OCI-LY7 (cell line): ENCODE measurements at regions not wholly inside any gene's neighbourhood (a gene's known extent, or its start where the extent isn't known, plus 50 kb on each side); places are given as distances from the start of the nearest gene placed in this dataset.

Source experiments
- BruUV-seq: library from RNA; stranded (reverse); fragments of 400-500 nt; replicated peaks from 2 replicates; lab custom pipeline; 2021; lab: Mats Ljungman, UMichigan
- CTCF ChIA-PET: fragments of 300-600 bp; sonication (Branson Sonifier 250); formaldehyde crosslinking; loops from one replicate; lab custom pipeline; 2022; ENCODE audit warnings: antibody characterized with exemption; ENCODE audit not compliant: unreplicated experiment; lab: Charles Lee
- POLR2A ChIA-PET: fragments of 300-600 bp; sonication (Branson Sonifier 250); formaldehyde crosslinking; loops from one replicate; lab custom pipeline; 2022; ENCODE audit warnings: antibody characterized with exemption; lab: Charles Lee
- DNase-seq: peaks from one replicate; pipeline ENCODE4 v3.0.0-alpha.2; 2015; ENCODE audit warnings: low spot score
- H2AFZ ChIP-seq: fragments of 200-600 bp; sonication (generic), shearing (Covaris generic); 2 replicates; pipeline ENCODE4 v1.6.1; 2014; ENCODE audit warnings: mild to moderate bottlenecking, antibody characterized with exemption, low read length, moderate library complexity
- H3K27ac ChIP-seq: fragments of 200-600 bp; sonication (generic); 2 replicates; pipeline ENCODE4 v1.5.1; 2014; ENCODE audit warnings: mixed run types, low read depth, mild to moderate bottlenecking, moderate library complexity, low read length, inconsistent platforms; ENCODE audit not compliant: poor library complexity, severe bottlenecking
- H3K36me3 ChIP-seq: fragments of 200-600 bp; sonication (generic); 2 replicates; pipeline ENCODE4 v1.6.1; 2014; ENCODE audit warnings: mild to moderate bottlenecking, antibody characterized with exemption, low read length, moderate library complexity, mixed read lengths; ENCODE audit not compliant: insufficient read depth
- H3K4me1 ChIP-seq: fragments of 200-600 bp; sonication (generic); 2 replicates; pipeline ENCODE4 v1.5.1; 2014; ENCODE audit warnings: mild to moderate bottlenecking, low read length; ENCODE audit not compliant: insufficient read depth, poor library complexity, severe bottlenecking
- H3K4me2 ChIP-seq: fragments of 200-600 bp; sonication (generic); 2 replicates; pipeline ENCODE4 v1.6.1; 2014; ENCODE audit warnings: mild to moderate bottlenecking, low read length
- H3K4me3 ChIP-seq: fragments of 200-600 bp; sonication (generic); 2 replicates; pipeline ENCODE4 v1.5.1; 2014; ENCODE audit warnings: mild to moderate bottlenecking, low read depth, low read length; ENCODE audit not compliant: poor library complexity, severe bottlenecking
- H3K79me2 ChIP-seq: fragments of 200-600 bp; sonication (generic); 2 replicates; pipeline ENCODE4 v1.6.1; 2016; ENCODE audit warnings: low read depth, mild to moderate bottlenecking, low read length, moderate library complexity, mixed read lengths; ENCODE audit not compliant: insufficient read depth
- H3K9me2 ChIP-seq: fragments of 200-600 bp; sonication (generic); 2 replicates; pipeline ENCODE4 v1.6.1; 2016; ENCODE audit warnings: mild to moderate bottlenecking, low read length, mixed read lengths; ENCODE audit not compliant: insufficient read depth
- H3K9me3 ChIP-seq: fragments of 200-600 bp; sonication (generic); 2 replicates; pipeline ENCODE4 v1.6.1; 2014; ENCODE audit warnings: mild to moderate bottlenecking, mixed run types, low read length, mixed read lengths
- H4K20me1 ChIP-seq: fragments of 200-600 bp; sonication (generic); 2 replicates; pipeline ENCODE4 v1.6.1; 2014; ENCODE audit warnings: mild to moderate bottlenecking, antibody characterized with exemption, low read length, moderate library complexity, mixed read lengths; ENCODE audit not compliant: insufficient read depth
- CTCF ChIP-seq: fragments of 200-600 bp; sonication (generic); conservative IDR thresholded peaks from 2 replicates; pipeline ENCODE4 v1.5.1; 2014; ENCODE audit warnings: mild to moderate bottlenecking, antibody characterized with exemption, low read length, moderate library complexity, mixed read lengths
- EZH2phosphoT487 ChIP-seq: fragments of 200-600 bp; sonication (generic); IDR thresholded peaks from 2 replicates; pipeline ENCODE4 v1.6.1; 2018; ENCODE audit warnings: low read depth, borderline replicate concordance, mild to moderate bottlenecking, mixed run types, antibody characterized with exemption, low read length, moderate library complexity, mixed read lengths
- intact Hi-C: fragments of 100-400 bp; cut with micrococcal nuclease; formaldehyde crosslinking; loops from one replicate; pipeline ENCODE4 v1.10.0; 2022; ENCODE audit not compliant: unreplicated experiment

GRCh38 chrX:39728025-39728424, 369.7 kb downstream of the BCOR start:
- Histone ChIP-seq H3K4me1 (peaks cover 19% of the 10 kb centered on the region), H3K27ac (no peak overlapping the region), H4K20me1 (no peaks in the 10 kb centered on the region), H3K9me2 (no peaks in the 10 kb centered on the region), H3K79me2 (no peaks in the 10 kb centered on the region), H3K4me2 (no peak overlapping the region), H3K36me3 (no peaks in the 10 kb centered on the region), H3K9me3 (no peaks in the 10 kb centered on the region), H3K4me3 (no peak overlapping the region), H2AFZ (no peak overlapping the region)
- no peak for DNase-seq
- CTCF ChIA-PET, result no interaction called here
- POLR2A ChIA-PET, result interaction anchor here (0.5 kb wide), 1 partner anchor 554 kb away, joined by 3 read pairs; no protein-coding TSS in a partner anchor
- TF ChIP-seq CTCF (no peak), EZH2phosphoT487 (no peak)
- no TSS peak for BruUV-seq
- intact Hi-C loops, result no loop called here

- no TSS peak for BruUV-seq
- H3K9me2 ChIP-seq, result no peaks in the 10 kb centered on the region
- H4K20me1 ChIP-seq, result no peaks in the 10 kb centered on the region
- H3K27ac ChIP-seq, result no peak overlapping the region
- H3K36me3 ChIP-seq, result no peaks in the 10 kb centered on the region
- no peak overlapping the region for H3K4me3 ChIP-seq
- no peak for DNase-seq
- ChIA-PET CTCF (no interaction called here), POLR2A (no interaction called here)
- H3K9me3 ChIP-seq, result no peaks in the 10 kb centered on the region
- intact Hi-C loops, result no loop called here
- no peak overlapping the region for H2AFZ ChIP-seq
- no peaks in the 10 kb centered on the region for H3K79me2 ChIP-seq
- H3K4me1 ChIP-seq, result peaks cover 21% of the 10 kb centered on the region
- H3K4me2 ChIP-seq, result no peak overlapping the region
- TF ChIP-seq EZH2phosphoT487, result no peak
- TF ChIP-seq CTCF, result no peak
Measured at GRCh38 chrX:39728852-39729598, 368.7 kb downstream of the BCOR start.

- Histone ChIP-seq H3K36me3 (no peaks in the 10 kb centered on the region), H3K4me2 (peak overlapping the region; percentile 13; the same call in 1 of the 2 replicates), H4K20me1 (no peaks in the 10 kb centered on the region), H2AFZ (peak overlapping the region; percentile 86; the same call in 1 of the 2 replicates), H3K27ac (no peak overlapping the region), H3K4me3 (no peak overlapping the region), H3K79me2 (no peaks in the 10 kb centered on the region), H3K9me2 (no peaks in the 10 kb centered on the region), H3K9me3 (no peaks in the 10 kb centered on the region), H3K4me1 (peaks cover 21% of the 10 kb centered on the region)
- no TSS peak for BruUV-seq
- CTCF ChIA-PET, result no interaction called here
- TF ChIP-seq CTCF (no peak), EZH2phosphoT487 (no peak)
- POLR2A ChIA-PET, result no interaction called here
- intact Hi-C loops, result loop anchor here (2.0 kb wide), 1 partner anchor 85 kb away; no protein-coding TSS in a partner anchor
- no peak for DNase-seq
Measured at GRCh38 chrX:39729981-39730661, 367.6 kb downstream of the BCOR start.
